Smooth muscle cell (in vitro differentiated cells): ENCODE measurements at regions not wholly inside any gene's neighbourhood (a gene's known extent, or its start where the extent isn't known, plus 50 kb on each side); places are given as distances from the start of the nearest gene placed in this dataset.

Experiments
- DNase-seq: peaks from one replicate; lab custom pipeline; 2025; ENCODE audit not compliant: unreplicated experiment; lab: John Stamatoyannopoulos, UW
- H2AFZ ChIP-seq: fragments of 200-600 bp; sonication (generic); 2 replicates; pipeline ENCODE4 v1.6.0; 2016; ENCODE audit warnings: antibody characterized with exemption, low read depth, mild to moderate bottlenecking
- H3F3A ChIP-seq: fragments of 200-600 bp; sonication (generic); 2 replicates; pipeline ENCODE4 v1.6.0; 2017; ENCODE audit warnings: antibody characterized with exemption, low read depth
- H3K27ac ChIP-seq: fragments of 200-600 bp; sonication (generic); 2 replicates; pipeline ENCODE4 v1.5.1; 2016; ENCODE audit warnings: low read depth, mild to moderate bottlenecking
- H3K27me3 ChIP-seq: fragments of 200-600 bp; sonication (generic); 2 replicates; pipeline ENCODE4 v1.6.1; 2016; ENCODE audit warnings: low read depth, mild to moderate bottlenecking
- H3K36me3 ChIP-seq: fragments of 200-600 bp; sonication (generic); 2 replicates; pipeline ENCODE4 v1.5.1; 2016; ENCODE audit warnings: low read depth
- H3K4me1 ChIP-seq: fragments of 200-600 bp; sonication (generic); 2 replicates; pipeline ENCODE4 v1.5.1; 2016; ENCODE audit warnings: low read depth
- H3K4me2 ChIP-seq: fragments of 200-600 bp; sonication (generic); 2 replicates; pipeline ENCODE4 v1.6.0; 2016; ENCODE audit warnings: mild to moderate bottlenecking
- H3K4me3 ChIP-seq: fragments of 200-600 bp; sonication (generic); 2 replicates; pipeline ENCODE4 v1.5.1; 2016; ENCODE audit warnings: mild to moderate bottlenecking
- H3K79me2 ChIP-seq: fragments of 200-600 bp; sonication (generic); 2 replicates; pipeline ENCODE4 v1.6.0; 2016; ENCODE audit warnings: low read depth, mild to moderate bottlenecking
- H3K9ac ChIP-seq: fragments of 200-600 bp; sonication (generic); 2 replicates; pipeline ENCODE4 v1.6.0; 2016; ENCODE audit warnings: low read depth
- H3K9me3 ChIP-seq: fragments of 200-600 bp; sonication (generic); replicated peaks from 2 replicates; pipeline ENCODE4 v1.5.1; 2016; ENCODE audit warnings: low read depth
- H4K20me1 ChIP-seq: fragments of 200-600 bp; sonication (generic); 2 replicates; pipeline ENCODE4 v1.6.0; 2016; ENCODE audit warnings: low read depth
- WGBS: methylation state at CpG from one replicate; pipeline ENCODE4 v1.1.7; 2016; ENCODE audit warnings: low lambda C conversion rate; 5-methylcytosine and 5-hydroxymethylcytosine counted together
- TF ChIP-seq, protein P1 (sequence below): fragments of 200-600 bp; sonication (generic); IDR thresholded peaks from 2 replicates; pipeline ENCODE4 v1.5.1; 2017; ENCODE audit warnings: borderline replicate concordance, mild to moderate bottlenecking, antibody characterized with exemption; ENCODE audit not compliant: insufficient read depth, poor library complexity, severe bottlenecking

DNA sequence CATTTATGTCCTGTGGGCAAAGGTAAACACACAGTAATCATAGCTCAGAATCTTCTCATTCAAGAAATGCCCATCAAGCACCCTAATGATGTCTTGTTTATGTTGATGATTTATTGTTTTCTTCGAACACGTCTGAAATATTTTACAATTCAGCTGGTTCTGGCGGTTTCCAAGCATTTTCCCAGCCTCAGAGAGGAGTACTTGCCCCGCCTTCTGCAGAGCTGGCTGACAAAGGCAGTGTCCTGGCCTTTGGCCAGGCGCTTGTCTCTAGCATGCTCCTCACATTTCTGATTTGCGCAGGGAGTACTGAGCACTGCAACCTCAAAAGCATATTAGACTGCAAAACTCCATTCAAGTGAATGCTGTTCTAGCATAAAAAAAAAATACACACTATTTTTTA lies 314.2 kb upstream of the GNAI1 start:
- no peaks in the 10 kb centered on the region for H3K9me3 ChIP-seq
- no peaks in the 10 kb centered on the region for H4K20me1 ChIP-seq
- peak overlapping the region; percentile 30 for H3K4me3 ChIP-seq
- no peaks in the 10 kb centered on the region for H3K79me2 ChIP-seq
- WGBS: 42% methylated on average over 6 of the region's 6 CpGs
- H3K36me3 ChIP-seq: no peaks in the 10 kb centered on the region
- H3K9ac ChIP-seq: no peak overlapping the region
- no peaks in the 10 kb centered on the region for H3F3A ChIP-seq
- DNase-seq: no peak
- H3K4me2 ChIP-seq: peak overlapping the region; percentile 76
- no peaks in the 10 kb centered on the region for H3K27me3 ChIP-seq
- TF ChIP-seq, protein P1, sequence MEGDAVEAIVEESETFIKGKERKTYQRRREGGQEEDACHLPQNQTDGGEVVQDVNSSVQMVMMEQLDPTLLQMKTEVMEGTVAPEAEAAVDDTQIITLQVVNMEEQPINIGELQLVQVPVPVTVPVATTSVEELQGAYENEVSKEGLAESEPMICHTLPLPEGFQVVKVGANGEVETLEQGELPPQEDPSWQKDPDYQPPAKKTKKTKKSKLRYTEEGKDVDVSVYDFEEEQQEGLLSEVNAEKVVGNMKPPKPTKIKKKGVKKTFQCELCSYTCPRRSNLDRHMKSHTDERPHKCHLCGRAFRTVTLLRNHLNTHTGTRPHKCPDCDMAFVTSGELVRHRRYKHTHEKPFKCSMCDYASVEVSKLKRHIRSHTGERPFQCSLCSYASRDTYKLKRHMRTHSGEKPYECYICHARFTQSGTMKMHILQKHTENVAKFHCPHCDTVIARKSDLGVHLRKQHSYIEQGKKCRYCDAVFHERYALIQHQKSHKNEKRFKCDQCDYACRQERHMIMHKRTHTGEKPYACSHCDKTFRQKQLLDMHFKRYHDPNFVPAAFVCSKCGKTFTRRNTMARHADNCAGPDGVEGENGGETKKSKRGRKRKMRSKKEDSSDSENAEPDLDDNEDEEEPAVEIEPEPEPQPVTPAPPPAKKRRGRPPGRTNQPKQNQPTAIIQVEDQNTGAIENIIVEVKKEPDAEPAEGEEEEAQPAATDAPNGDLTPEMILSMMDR: no peak
- H3K4me1 ChIP-seq: no peaks in the 10 kb centered on the region
- H3K27ac ChIP-seq: no peak overlapping the region
- peak overlapping the region; percentile 64 for H2AFZ ChIP-seq

DNA sequence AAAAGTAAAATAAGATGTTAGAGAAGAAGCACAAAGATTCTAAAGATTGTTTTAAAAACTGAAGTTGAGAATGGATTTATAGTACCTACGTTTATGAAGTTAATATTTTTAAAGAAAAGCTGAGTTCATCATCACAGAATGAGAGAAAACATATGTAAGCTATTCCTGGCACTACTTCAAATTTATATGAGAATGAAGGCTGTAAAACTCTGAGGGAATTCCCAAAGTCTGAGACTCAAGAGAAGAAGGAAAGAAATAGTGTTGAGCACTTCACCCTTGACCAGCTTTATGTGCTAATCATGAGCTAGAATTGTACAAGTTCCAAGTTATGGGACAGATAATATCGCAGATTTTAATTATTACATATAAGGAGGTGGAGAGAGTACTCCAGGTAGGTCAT lies 323.7 kb upstream of the GNAI1 start:
- H3K4me2 ChIP-seq: no peak overlapping the region
- TF ChIP-seq, protein P1: no peak
- no peaks in the 10 kb centered on the region for H3K27me3 ChIP-seq
- no peak overlapping the region for H3K27ac ChIP-seq
- no peak for DNase-seq
- no peaks in the 10 kb centered on the region for H3K4me1 ChIP-seq
- H3K9me3 ChIP-seq: no peaks in the 10 kb centered on the region
- 73% methylated on average over 2 of the region's 2 CpGs for WGBS
- H2AFZ ChIP-seq: no peak overlapping the region
- H3K9ac ChIP-seq: no peak overlapping the region
- no peak overlapping the region for H3K4me3 ChIP-seq
- no peaks in the 10 kb centered on the region for H4K20me1 ChIP-seq
- no peaks in the 10 kb centered on the region for H3K36me3 ChIP-seq
- no peaks in the 10 kb centered on the region for H3K79me2 ChIP-seq
- H3F3A ChIP-seq: no peaks in the 10 kb centered on the region

DNA sequence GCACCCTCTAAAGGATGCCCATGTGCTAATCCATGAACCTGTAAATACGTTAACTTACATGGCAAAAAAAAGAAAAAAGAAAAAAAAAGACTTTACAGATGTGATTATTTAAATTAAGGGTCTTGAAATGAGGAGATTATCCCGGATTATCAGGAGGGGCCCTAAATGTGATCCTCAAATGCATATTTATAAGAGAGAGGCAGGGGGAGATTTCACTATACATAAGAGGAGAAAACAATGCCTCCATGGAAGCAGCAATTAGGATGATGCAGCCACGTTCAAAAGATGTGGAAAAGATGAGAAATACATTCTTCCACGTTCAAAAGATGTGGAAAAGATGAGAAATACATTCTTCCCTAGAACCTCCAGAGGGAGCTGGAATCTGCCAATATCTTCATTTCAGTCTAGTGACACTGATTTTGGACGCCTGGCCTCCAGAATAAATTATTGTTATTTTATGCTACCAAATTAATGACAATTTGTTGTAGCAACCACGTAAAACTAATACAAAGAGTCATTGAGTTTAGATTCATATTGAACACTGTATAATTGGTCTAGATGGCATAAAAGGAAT lies 328.4 kb upstream of the GNAI1 start:
- Histone ChIP-seq H3K9ac (no peak overlapping the region), H3K36me3 (no peaks in the 10 kb centered on the region), H2AFZ (no peak overlapping the region), H3K79me2 (no peaks in the 10 kb centered on the region), H3K27me3 (no peaks in the 10 kb centered on the region), H3F3A (no peaks in the 10 kb centered on the region), H3K27ac (no peak overlapping the region), H3K4me2 (no peak overlapping the region), H4K20me1 (no peaks in the 10 kb centered on the region), H3K4me1 (no peaks in the 10 kb centered on the region), H3K9me3 (no peaks in the 10 kb centered on the region), H3K4me3 (no peak overlapping the region)
- WGBS: 51% methylated on average over 6 of the region's 6 CpGs
- no peak for DNase-seq
- TF ChIP-seq, protein P1: peak; percentile 36

DNA sequence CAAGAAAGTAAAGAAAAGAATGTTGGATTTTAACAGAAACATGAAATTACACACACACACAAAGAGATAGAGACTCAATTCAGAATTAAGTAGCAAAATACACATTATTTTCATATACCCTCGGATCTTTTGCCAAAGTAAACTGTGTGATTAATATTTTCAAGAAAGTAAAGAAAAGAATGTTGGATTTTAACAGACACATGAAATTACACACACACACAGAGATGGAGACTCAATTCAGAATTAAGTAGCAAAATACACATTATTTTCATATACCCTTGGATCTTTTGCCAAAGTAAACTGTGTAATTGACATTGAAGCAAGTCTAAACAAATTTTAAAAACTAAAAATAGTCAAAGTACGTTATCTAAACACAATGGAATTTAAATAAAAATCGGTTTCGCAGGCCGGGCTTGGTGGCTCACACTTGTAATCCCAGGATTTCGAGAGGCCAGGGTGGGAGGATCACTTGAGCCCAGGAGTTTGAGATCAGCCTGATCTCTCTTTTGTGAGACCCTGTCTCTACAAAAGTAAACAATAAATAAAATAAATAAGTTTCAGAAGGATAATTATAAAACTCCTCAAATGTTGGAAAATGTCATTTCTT lies 337.3 kb upstream of the MAGI2 start:
- no peak overlapping the region for H3K27ac ChIP-seq
- no peaks in the 10 kb centered on the region for H3K9me3 ChIP-seq
- H2AFZ ChIP-seq: peak overlapping the region; percentile 28
- 63% methylated on average over 6 of the region's 6 CpGs for WGBS
- no peaks in the 10 kb centered on the region for H3K36me3 ChIP-seq
- H3K4me1 ChIP-seq: no peaks in the 10 kb centered on the region
- H3F3A ChIP-seq: no peaks in the 10 kb centered on the region
- no peaks in the 10 kb centered on the region for H4K20me1 ChIP-seq
- peak overlapping the region; percentile 9 for H3K4me2 ChIP-seq
- DNase-seq: no peak
- H3K27me3 ChIP-seq: no peaks in the 10 kb centered on the region
- no peak overlapping the region for H3K4me3 ChIP-seq
- TF ChIP-seq, protein P1: no peak
- no peak overlapping the region for H3K9ac ChIP-seq
- H3K79me2 ChIP-seq: no peaks in the 10 kb centered on the region
